GM23338 (cell line): ENCODE measurements at regions not wholly inside any gene's neighbourhood (a gene's known extent, or its start where the extent isn't known, plus 50 kb on each side); places are given as distances from the start of the nearest gene placed in this dataset.

Source experiments
- ATAC-seq: fragments of 200-7000 bp; cut with Tn5 transposase; 3 replicates; pipeline ENCODE4 v1.9.1; 2020
- DNase-seq: peaks from one replicate; pipeline ENCODE4 v3.0.0-alpha.2; 2015; ENCODE audit warnings: low spot score
- H2AFZ ChIP-seq: fragments of 200-600 bp; sonication (generic); 2 replicates; pipeline ENCODE4 v1.8.0; 2016; ENCODE audit warnings: antibody characterized with exemption, mild to moderate bottlenecking, moderate library complexity
- H3F3A ChIP-seq: fragments of 200-600 bp; sonication (generic); replicated peaks from 2 replicates; pipeline ENCODE4 v1.8.0; 2017; ENCODE audit warnings: antibody characterized with exemption, mixed run types, low read depth
- H3K27ac ChIP-seq: fragments of 200-600 bp; sonication (generic); 2 replicates; pipeline ENCODE4 v1.6.1; 2016; ENCODE audit warnings: low read depth
- H3K27me3 ChIP-seq: fragments of 200-600 bp; sonication (generic); 2 replicates; pipeline ENCODE4 v1.8.0; 2016; ENCODE audit warnings: mild to moderate bottlenecking, mixed run types, moderate library complexity; ENCODE audit not compliant: insufficient read depth
- H3K36me3 ChIP-seq: fragments of 200-600 bp; sonication (generic); 2 replicates; pipeline ENCODE4 v1.8.0; 2016; ENCODE audit warnings: mild to moderate bottlenecking; ENCODE audit not compliant: insufficient read depth
- H3K4me1 ChIP-seq: fragments of 200-600 bp; sonication (generic); 2 replicates; pipeline ENCODE4 v1.8.0; 2016; ENCODE audit warnings: mild to moderate bottlenecking, moderate library complexity; ENCODE audit not compliant: insufficient read depth
- H3K4me2 ChIP-seq: fragments of 200-600 bp; sonication (generic); 2 replicates; pipeline ENCODE4 v1.7.1; 2017; ENCODE audit warnings: mixed run types
- H3K4me3 ChIP-seq: fragments of 200-600 bp; sonication (generic); 2 replicates; pipeline ENCODE4 v1.6.1; 2016; ENCODE audit warnings: mixed run types
- H3K79me2 ChIP-seq: fragments of 200-600 bp; sonication (generic); replicated peaks from 2 replicates; pipeline ENCODE4 v1.8.0; 2017; ENCODE audit warnings: mild to moderate bottlenecking; ENCODE audit not compliant: insufficient read depth
- H3K9me2 ChIP-seq: fragments of 200-600 bp; sonication (generic); 2 replicates; pipeline ENCODE4 v1.8.0; 2017; ENCODE audit not compliant: insufficient read depth
- H4K20me1 ChIP-seq: fragments of 200-600 bp; sonication (generic); replicated peaks from 2 replicates; pipeline ENCODE4 v1.8.0; 2017; ENCODE audit warnings: mild to moderate bottlenecking; ENCODE audit not compliant: insufficient read depth
- H3K27ac Mint-ChIP-seq: 2 replicates; pipeline ENCODE4 v1.8.0; 2020; ENCODE audit warnings: inconsistent platforms, mild to moderate bottlenecking, moderate library complexity, mixed read lengths
- H3K27me3 Mint-ChIP-seq: 3 replicates; pipeline ENCODE4 v1.8.0; 2022; ENCODE audit warnings: low read depth, mild to moderate bottlenecking, moderate library complexity, mixed read lengths, inconsistent platforms; ENCODE audit not compliant: insufficient read depth, poor library complexity
- H3K36me3 Mint-ChIP-seq: 3 replicates; pipeline ENCODE4 v1.8.0; 2021; ENCODE audit warnings: low read depth, mild to moderate bottlenecking, inconsistent platforms, moderate library complexity, mixed read lengths
- H3K4me1 Mint-ChIP-seq: 3 replicates; pipeline ENCODE4 v1.8.0; 2020; ENCODE audit warnings: mild to moderate bottlenecking, inconsistent platforms, mixed read lengths
- H3K4me3 Mint-ChIP-seq: 3 replicates; pipeline ENCODE4 v1.8.0; 2021; ENCODE audit warnings: moderate library complexity, mild to moderate bottlenecking, inconsistent platforms, mixed read lengths
- H3K9me3 Mint-ChIP-seq: 3 replicates; pipeline ENCODE4 v1.8.0; 2020; ENCODE audit warnings: moderate library complexity, mild to moderate bottlenecking, inconsistent platforms, mixed read lengths
- CREB1 ChIP-seq: fragments of 250-450 bp; sonication (Bioruptor Pico); IDR thresholded peaks from 2 replicates; pipeline ENCODE4 v1.5.0; 2020; ENCODE audit warnings: low read depth, mild to moderate bottlenecking, moderate library complexity
- CTCF ChIP-seq, 2 experiments: fragments of 200-600 bp in 1 of 2; sonication (generic) in 1 of 2; conservative IDR thresholded peaks; 2 replicates each; pipeline versions ENCODE4 v1.5.1 to v1.6.1; 2016 to 2017; ENCODE audit warnings: antibody characterized with exemption in 2 of 2, low read depth in 2 of 2, mild to moderate bottlenecking in 2 of 2, moderate library complexity in 1 of 2
- EZH2 ChIP-seq: fragments of 200-600 bp; sonication (generic); IDR thresholded peaks from one replicate; pipeline ENCODE4 v1.8.0; 2017; ENCODE audit warnings: antibody characterized with exemption, mild to moderate bottlenecking, low read depth; ENCODE audit not compliant: unreplicated experiment
- EZH2phosphoT487 ChIP-seq: fragments of 200-600 bp; sonication (generic); IDR thresholded peaks from one replicate; pipeline ENCODE4 v1.8.1; 2018; ENCODE audit warnings: antibody characterized with exemption; ENCODE audit not compliant: unreplicated experiment
- JUNB ChIP-seq: IDR thresholded peaks from one replicate; pipeline ENCODE4 v1.6.1; 2016; ENCODE audit warnings: antibody characterized with exemption; ENCODE audit not compliant: unreplicated experiment
- ZNF462 ChIP-seq: fragments of 250-450 bp; sonication (Bioruptor Pico); IDR thresholded peaks from 2 replicates; pipeline ENCODE4 v1.5.0; 2020; ENCODE audit warnings: mild to moderate bottlenecking, moderate library complexity

GRCh38 chr3:55167586-55168317 is 239.9 kb upstream of the LRTM1 start:
- H3K27ac ChIP-seq, result no peak overlapping the region

More at GRCh38 chr3:55167586-55168317, 239.9 kb upstream of the LRTM1 start:
- ATAC-seq (no peak), DNase-seq (no peak)
- H3K4me1 Mint-ChIP-seq, result peaks cover 3% of the 10 kb centered on the region; the same call in 2 of the 3 replicates
- Histone ChIP-seq H3K4me2 (no peak overlapping the region), H3F3A (no peaks in the 10 kb centered on the region), H2AFZ (no peak overlapping the region), H4K20me1 (no peaks in the 10 kb centered on the region), H3K36me3 (no peaks in the 10 kb centered on the region), H3K79me2 (no peaks in the 10 kb centered on the region), H3K4me1 (no peaks in the 10 kb centered on the region), H3K27me3 (no peaks in the 10 kb centered on the region), H3K9me2 (peaks cover 12% of the 10 kb centered on the region; the same call in 1 of the 2 replicates), H3K4me3 (no peak overlapping the region)
- H3K9me3 Mint-ChIP-seq, result no peaks in the 10 kb centered on the region; the same call in 2 of the 3 replicates
- H3K4me3 Mint-ChIP-seq, result no peak overlapping the region
- H3K27me3 Mint-ChIP-seq, result peaks cover 2% of the 10 kb centered on the region
- H3K27ac Mint-ChIP-seq, result no peak overlapping the region
- no peaks in the 10 kb centered on the region for H3K36me3 Mint-ChIP-seq
- TF ChIP-seq EZH2phosphoT487, result no peak
- no peak for TF ChIP-seq JUNB
- TF ChIP-seq CTCF (conservative IDR thresholded peaks at IDR 0.05; ENCODE audit: low read depth in 2 of 2), result no peak
- no peak for TF ChIP-seq CREB1
- no peak for TF ChIP-seq ZNF462 (CRISPR knock-in tag)
- no peak for TF ChIP-seq EZH2
